ENCODE measurements at regions not wholly inside any gene's neighbourhood (a gene's known extent, or its start where the extent isn't known, plus 50 kb on each side); places are given as distances from the start of the nearest gene placed in this dataset.
"Not testable (repeated sequence)": the region's sequence is repeated elsewhere in the genome, so short reads cannot be mapped to it uniquely, and the experiment has no call there.

DNA sequence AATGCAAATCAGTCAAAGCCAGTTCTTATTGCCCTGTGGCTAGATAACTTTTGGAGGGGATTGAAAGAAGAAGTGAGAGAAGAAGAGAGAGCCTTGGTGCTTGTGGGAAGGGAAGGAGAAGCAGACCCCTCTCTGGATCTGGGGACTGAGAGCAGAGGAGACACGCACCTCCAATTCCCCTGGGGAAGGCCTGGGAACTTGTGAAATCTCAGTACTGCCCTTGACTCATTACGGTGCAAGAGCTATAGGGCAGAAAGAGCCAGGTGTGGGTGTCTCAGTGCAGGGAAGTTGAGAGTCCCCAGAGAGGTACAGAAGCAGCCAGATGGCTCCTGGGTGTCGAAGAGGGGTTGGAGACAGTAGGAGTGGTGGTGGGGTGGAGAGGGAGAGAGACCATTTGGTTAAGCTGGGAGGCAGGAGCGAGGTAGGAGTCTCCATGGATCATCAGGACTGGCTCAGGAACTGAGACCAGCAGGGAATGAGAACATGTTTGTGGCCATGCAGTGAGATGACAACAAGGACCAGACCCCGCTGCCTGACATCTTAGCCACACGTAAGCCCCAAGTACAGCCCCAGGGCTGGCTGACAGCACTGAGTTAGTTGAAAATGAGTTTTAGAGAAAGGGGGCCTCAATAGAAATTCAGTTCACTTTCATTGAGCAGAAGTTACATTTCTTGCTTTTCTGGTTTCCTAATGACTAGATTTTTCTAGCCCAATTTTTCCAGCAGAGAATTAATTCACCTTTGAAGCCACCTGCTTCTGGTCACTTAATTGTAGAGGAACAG lies 238.2 kb downstream of the BUB3 start:
- no peak for ATAC-seq (ENCODE audit: low read depth in 2 of 2)
- no peak overlapping the region for H3K27ac Mint-ChIP-seq
- H3K36me3 ChIP-seq (ENCODE audit: control insufficient read depth, insufficient read depth, low read length): no peaks in the 10 kb centered on the region
- H3K4me1 Mint-ChIP-seq: no peaks in the 10 kb centered on the region
- H3K4me1 ChIP-seq (ENCODE audit: control insufficient read depth, insufficient read depth, low read length, poor library complexity, severe bottlenecking): no peaks in the 10 kb centered on the region
- H3K36me3 Mint-ChIP-seq: peaks cover 3% of the 10 kb centered on the region
- H3K9me3 Mint-ChIP-seq: peaks cover 0 to 5% (median under 1%) of the 10 kb centered on the region in 7 donors
- DNase-seq: no peak
- no peak overlapping the region for H3K4me3 ChIP-seq (ENCODE audit: low read depth, low read length)
- H3K27me3 Mint-ChIP-seq: peaks cover 11% of the 10 kb centered on the region
- no peaks in the 10 kb centered on the region for H3K27me3 ChIP-seq (ENCODE audit: control insufficient read depth, insufficient read depth, low read length)
- no peak overlapping the region for H3K27ac ChIP-seq (ENCODE audit: insufficient read depth, low read length, poor library complexity, severe bottlenecking)
- H3K4me3 Mint-ChIP-seq: no peak overlapping the region
- no peaks in the 10 kb centered on the region for H3K9me3 ChIP-seq (ENCODE audit: control insufficient read depth in 2 of 2, low read length in 2 of 2)

DNA sequence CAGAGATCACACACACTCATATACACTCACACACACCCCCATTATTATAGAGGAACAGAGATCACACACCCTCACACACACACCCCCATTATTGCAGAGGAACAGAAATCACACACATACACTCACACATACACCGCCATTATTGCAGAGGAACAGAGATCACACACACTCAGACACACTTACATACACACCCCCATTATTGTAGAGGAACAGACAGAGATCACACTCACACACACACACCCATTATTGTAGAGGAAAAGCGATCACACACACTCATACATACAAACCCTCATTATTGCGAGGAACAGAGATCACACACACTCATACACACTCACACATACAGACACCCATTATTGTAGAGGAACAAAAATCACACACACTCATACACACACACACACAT lies 239.0 kb downstream of the BUB3 start:
- no peak overlapping the region for H3K4me3 ChIP-seq (ENCODE audit: low read depth, low read length)
- H3K27me3 Mint-ChIP-seq: peaks cover 5% of the 10 kb centered on the region
- no peaks in the 10 kb centered on the region for H3K4me1 ChIP-seq (ENCODE audit: control insufficient read depth, insufficient read depth, low read length, poor library complexity, severe bottlenecking)
- no peaks in the 10 kb centered on the region for H3K36me3 Mint-ChIP-seq
- H3K9me3 ChIP-seq (ENCODE audit: control insufficient read depth in 2 of 2, low read length in 2 of 2): no peaks in the 10 kb centered on the region
- no peaks in the 10 kb centered on the region for H3K36me3 ChIP-seq (ENCODE audit: control insufficient read depth, insufficient read depth, low read length)
- no peaks in the 10 kb centered on the region for H3K27me3 ChIP-seq (ENCODE audit: control insufficient read depth, insufficient read depth, low read length)
- DNase-seq (no peak), ATAC-seq (ENCODE audit: low read depth in 2 of 2) (no peak)
- H3K27ac ChIP-seq (ENCODE audit: insufficient read depth, low read length, poor library complexity, severe bottlenecking): no peak overlapping the region
- H3K9me3 Mint-ChIP-seq: peaks cover 0 to 4% (median 0%) of the 10 kb centered on the region in 7 donors
- H3K4me1 Mint-ChIP-seq: peaks cover 0 to under 1% (median 0%) of the 10 kb centered on the region in 4 donors
- no peak overlapping the region for H3K27ac Mint-ChIP-seq
- H3K4me3 Mint-ChIP-seq: no peak overlapping the region

DNA sequence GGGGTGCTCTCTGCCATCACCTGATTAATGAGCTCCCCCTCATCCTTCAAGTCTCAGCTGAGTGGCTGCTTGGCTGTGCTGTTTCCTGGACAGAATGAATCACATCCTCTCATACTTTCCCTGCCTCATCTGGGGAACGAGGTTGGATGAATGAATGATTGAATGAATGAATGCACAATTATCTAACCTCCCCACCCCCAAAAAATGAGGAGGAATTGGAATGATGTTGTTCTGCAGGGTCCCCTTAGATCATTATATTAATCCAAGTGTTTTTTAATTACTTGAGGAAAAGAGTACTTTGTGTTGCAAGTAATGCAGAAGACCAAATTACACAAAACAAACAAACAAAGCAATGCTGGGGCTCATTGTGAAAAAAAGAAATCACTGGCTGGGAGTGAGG lies 240.2 kb downstream of the BUB3 start:
- Histone ChIP-seq H3K27me3 (ENCODE audit: control insufficient read depth, insufficient read depth, low read length) (no peaks in the 10 kb centered on the region), H3K27ac (ENCODE audit: insufficient read depth, low read length, poor library complexity, severe bottlenecking) (no peak overlapping the region), H3K36me3 (ENCODE audit: control insufficient read depth, insufficient read depth, low read length) (no peaks in the 10 kb centered on the region), H3K4me1 (ENCODE audit: control insufficient read depth, insufficient read depth, low read length, poor library complexity, severe bottlenecking) (no peaks in the 10 kb centered on the region), H3K9me3 (ENCODE audit: control insufficient read depth in 2 of 2, low read length in 2 of 2) (no peaks in the 10 kb centered on the region), H3K4me3 (ENCODE audit: low read depth, low read length) (no peak overlapping the region)
- ATAC-seq (ENCODE audit: low read depth in 2 of 2) (no peak), DNase-seq (no peak)
- no peak overlapping the region for H3K27ac Mint-ChIP-seq
- H3K4me1 Mint-ChIP-seq: peaks cover 0 to 2% (median 0%) of the 10 kb centered on the region in 4 donors
- H3K36me3 Mint-ChIP-seq: no peaks in the 10 kb centered on the region
- peaks cover 0 to 2% (median 0%) of the 10 kb centered on the region in 7 donors for H3K9me3 Mint-ChIP-seq
- no peaks in the 10 kb centered on the region for H3K27me3 Mint-ChIP-seq
- H3K4me3 Mint-ChIP-seq: no peak overlapping the region

DNA sequence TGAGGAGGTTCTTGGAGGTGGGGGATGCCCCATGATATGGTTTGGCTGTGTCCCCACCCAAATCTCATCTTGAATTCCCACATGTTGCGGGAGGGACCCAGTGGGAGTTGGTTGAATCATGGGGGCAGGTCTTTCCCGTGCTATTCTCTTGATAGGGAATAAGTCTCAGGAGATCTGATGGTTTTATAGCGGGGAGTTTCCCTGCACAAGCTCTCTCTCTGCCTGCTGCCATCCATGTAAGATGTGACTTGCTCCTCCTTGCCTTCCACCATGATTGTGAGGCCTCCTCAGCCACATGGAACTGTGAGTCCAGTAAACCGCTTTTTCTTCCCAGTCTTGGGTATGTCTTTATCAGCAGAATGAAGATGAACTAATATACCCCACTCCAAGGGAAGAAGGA lies 241.0 kb downstream of the BUB3 start:
- ATAC-seq (ENCODE audit: low read depth in 2 of 2); H3K4me3 ChIP-seq (ENCODE audit: low read depth, low read length); H3K4me1 Mint-ChIP-seq; H3K27ac Mint-ChIP-seq; H3K9me3 ChIP-seq (ENCODE audit: control insufficient read depth in 2 of 2, low read length in 2 of 2); DNase-seq; H3K36me3 Mint-ChIP-seq; H3K27me3 ChIP-seq (ENCODE audit: control insufficient read depth, insufficient read depth, low read length); H3K4me1 ChIP-seq (ENCODE audit: control insufficient read depth, insufficient read depth, low read length, poor library complexity, severe bottlenecking); H3K36me3 ChIP-seq (ENCODE audit: control insufficient read depth, insufficient read depth, low read length); H3K9me3 Mint-ChIP-seq; H3K27me3 Mint-ChIP-seq; H3K4me3 Mint-ChIP-seq; H3K27ac ChIP-seq (ENCODE audit: insufficient read depth, low read length, poor library complexity, severe bottlenecking): not testable (repeated sequence)

DNA sequence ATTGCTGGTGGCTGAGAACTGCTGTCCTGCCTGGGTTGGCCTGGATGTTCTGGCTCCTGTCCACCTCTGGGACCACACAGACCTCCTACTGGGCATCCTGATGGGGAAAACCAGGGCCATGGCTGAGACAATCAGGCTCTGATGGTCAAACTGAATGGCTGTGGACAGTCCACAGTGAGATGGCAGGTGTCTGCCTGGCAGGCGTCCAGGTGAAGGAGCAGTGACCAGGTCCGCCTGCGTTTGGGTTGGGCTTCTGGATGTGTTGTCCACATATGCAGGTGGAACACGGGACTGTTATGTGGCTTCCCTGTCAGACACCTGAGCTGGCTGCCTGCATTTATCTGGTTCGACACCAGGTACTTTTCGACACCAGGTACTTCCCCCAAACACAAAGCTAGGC lies 241.7 kb downstream of the BUB3 start:
- H3K4me1 Mint-ChIP-seq: peaks cover 0 to 2% (median 0%) of the 10 kb centered on the region in 4 donors
- Histone ChIP-seq H3K36me3 (ENCODE audit: control insufficient read depth, insufficient read depth, low read length) (no peaks in the 10 kb centered on the region), H3K4me3 (ENCODE audit: low read depth, low read length) (no peak overlapping the region), H3K27ac (ENCODE audit: insufficient read depth, low read length, poor library complexity, severe bottlenecking) (no peak overlapping the region), H3K4me1 (ENCODE audit: control insufficient read depth, insufficient read depth, low read length, poor library complexity, severe bottlenecking) (no peaks in the 10 kb centered on the region), H3K9me3 (ENCODE audit: control insufficient read depth in 2 of 2, low read length in 2 of 2) (no peaks in the 10 kb centered on the region), H3K27me3 (ENCODE audit: control insufficient read depth, insufficient read depth, low read length) (no peaks in the 10 kb centered on the region)
- peaks cover 0 to 2% (median 0%) of the 10 kb centered on the region in 7 donors for H3K9me3 Mint-ChIP-seq
- DNase-seq: no peak
- ATAC-seq (ENCODE audit: low read depth in 2 of 2): no peak
- no peaks in the 10 kb centered on the region for H3K27me3 Mint-ChIP-seq
- no peaks in the 10 kb centered on the region for H3K36me3 Mint-ChIP-seq
- no peak overlapping the region for H3K27ac Mint-ChIP-seq
- H3K4me3 Mint-ChIP-seq: no peak overlapping the region

DNA sequence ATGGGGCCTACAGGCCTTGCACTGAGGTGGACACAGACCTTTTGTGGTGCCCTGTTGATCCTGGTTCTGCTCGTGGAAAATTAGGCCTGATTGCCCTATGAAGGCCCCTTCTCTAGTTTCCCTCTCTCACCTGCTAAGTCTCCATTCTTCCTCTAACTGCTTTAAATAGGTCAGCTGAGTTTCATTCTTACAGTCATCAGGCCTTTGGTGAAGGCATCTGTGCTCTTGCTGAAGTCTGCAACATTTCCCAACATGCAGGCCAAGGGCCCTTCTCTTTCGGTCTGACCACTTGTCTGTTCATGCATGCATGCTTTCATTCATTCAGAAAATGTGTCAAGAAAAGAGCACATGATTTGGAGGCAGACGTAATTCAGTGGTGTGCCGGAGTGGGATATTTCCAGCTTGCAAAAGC lies 244.0 kb downstream of the BUB3 start:
- no peak overlapping the region for H3K27ac ChIP-seq (ENCODE audit: insufficient read depth, low read length, poor library complexity, severe bottlenecking)
- H3K9me3 Mint-ChIP-seq: peaks cover 0 to 2% (median 0%) of the 10 kb centered on the region in 7 donors
- H3K4me1 ChIP-seq (ENCODE audit: control insufficient read depth, insufficient read depth, low read length, poor library complexity, severe bottlenecking): no peaks in the 10 kb centered on the region

DNA sequence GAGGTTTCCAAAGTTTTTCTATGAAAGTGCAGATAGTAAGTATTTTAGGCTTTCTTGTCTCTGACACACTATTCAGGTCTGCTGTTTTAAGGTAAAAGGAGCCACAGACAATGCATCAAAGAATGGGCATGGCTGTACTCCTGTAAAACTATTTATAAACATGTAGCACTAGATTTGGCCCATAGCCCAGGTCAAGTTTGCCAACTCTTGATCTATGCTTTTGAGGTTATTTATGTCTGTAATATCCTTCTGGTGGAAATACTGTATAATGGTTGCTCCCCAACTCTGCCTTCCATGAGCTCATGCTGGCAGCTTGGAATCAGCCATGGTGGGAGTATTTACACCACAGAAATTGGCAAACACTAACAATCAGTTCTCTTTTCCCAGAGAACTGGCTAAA lies 244.6 kb downstream of the BUB3 start:
- no peaks in the 10 kb centered on the region for H3K27me3 ChIP-seq (ENCODE audit: control insufficient read depth, insufficient read depth, low read length)
- no peaks in the 10 kb centered on the region for H3K4me1 ChIP-seq (ENCODE audit: control insufficient read depth, insufficient read depth, low read length, poor library complexity, severe bottlenecking)
- H3K27ac Mint-ChIP-seq: no peak overlapping the region

More for the DNA sequence above, 244.0 kb downstream of the BUB3 start:
- Mint-ChIP-seq H3K27ac (no peak overlapping the region), H3K27me3 (no peaks in the 10 kb centered on the region), H3K4me3 (no peak overlapping the region), H3K36me3 (no peaks in the 10 kb centered on the region), H3K4me1 (peaks cover 0 to 2% (median 0%) of the 10 kb centered on the region in 4 donors)
- ATAC-seq (ENCODE audit: low read depth in 2 of 2) (no peak), DNase-seq (no peak)
- Histone ChIP-seq H3K9me3 (ENCODE audit: control insufficient read depth in 2 of 2, low read length in 2 of 2) (no peaks in the 10 kb centered on the region), H3K27me3 (ENCODE audit: control insufficient read depth, insufficient read depth, low read length) (no peaks in the 10 kb centered on the region), H3K36me3 (ENCODE audit: control insufficient read depth, insufficient read depth, low read length) (no peaks in the 10 kb centered on the region), H3K4me3 (ENCODE audit: low read depth, low read length) (no peak overlapping the region)

DNA sequence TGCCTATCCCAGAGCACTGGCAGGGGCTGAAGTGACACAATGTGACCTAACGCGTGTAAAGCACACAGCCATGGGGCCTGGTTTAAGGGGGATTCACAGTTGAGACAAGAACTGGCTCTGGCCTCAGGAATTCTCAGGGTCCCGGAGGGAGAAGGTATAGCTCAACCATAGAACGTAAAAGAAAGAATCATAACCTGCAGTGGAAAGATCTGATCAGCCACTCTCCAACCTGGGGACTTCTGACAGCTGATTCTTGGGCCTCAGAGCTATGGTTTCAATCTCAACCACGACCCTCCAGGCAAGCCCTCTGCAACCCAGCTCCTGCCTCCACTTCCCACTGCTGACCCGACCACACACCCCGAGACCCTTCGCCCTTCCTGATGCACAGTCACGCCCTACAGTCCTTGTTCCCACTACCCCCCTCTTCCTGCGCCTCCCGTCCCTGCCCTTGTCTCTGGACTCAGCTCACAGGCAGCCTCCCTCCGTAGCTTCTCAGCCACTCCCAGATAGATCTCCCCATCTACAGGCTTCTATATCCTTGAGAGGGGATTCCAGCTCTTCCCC lies 245.2 kb downstream of the BUB3 start:
- Histone ChIP-seq H3K4me1 (ENCODE audit: control insufficient read depth, insufficient read depth, low read length, poor library complexity, severe bottlenecking) (no peaks in the 10 kb centered on the region), H3K9me3 (ENCODE audit: control insufficient read depth in 2 of 2, low read length in 2 of 2) (peaks cover under 1 to 3% of the 10 kb centered on the region in 2 experiments), H3K36me3 (ENCODE audit: control insufficient read depth, insufficient read depth, low read length) (no peaks in the 10 kb centered on the region), H3K4me3 (ENCODE audit: low read depth, low read length) (no peak overlapping the region), H3K27me3 (ENCODE audit: control insufficient read depth, insufficient read depth, low read length) (no peaks in the 10 kb centered on the region), H3K27ac (ENCODE audit: insufficient read depth, low read length, poor library complexity, severe bottlenecking) (no peak overlapping the region)
- Mint-ChIP-seq H3K27me3 (no peaks in the 10 kb centered on the region), H3K4me3 (no peak overlapping the region), H3K4me1 (peaks cover 0 to 2% (median 0%) of the 10 kb centered on the region in 4 donors), H3K9me3 (peaks cover 0 to 7% (median 2%) of the 10 kb centered on the region in 7 donors), H3K27ac (no peak overlapping the region), H3K36me3 (peaks cover 4% of the 10 kb centered on the region)
- DNase-seq (no peak), ATAC-seq (ENCODE audit: low read depth in 2 of 2) (no peak)

More for the DNA sequence above, 244.6 kb downstream of the BUB3 start:
- Mint-ChIP-seq H3K27me3 (no peaks in the 10 kb centered on the region), H3K4me1 (peaks cover 0 to 2% (median 0%) of the 10 kb centered on the region in 4 donors), H3K36me3 (peaks cover 4% of the 10 kb centered on the region), H3K9me3 (peaks cover 0 to 3% (median 0%) of the 10 kb centered on the region in 7 donors), H3K4me3 (no peak overlapping the region)
- Histone ChIP-seq H3K36me3 (ENCODE audit: control insufficient read depth, insufficient read depth, low read length) (no peaks in the 10 kb centered on the region), H3K9me3 (ENCODE audit: control insufficient read depth in 2 of 2, low read length in 2 of 2) (no peaks in the 10 kb centered on the region), H3K27ac (ENCODE audit: insufficient read depth, low read length, poor library complexity, severe bottlenecking) (no peak overlapping the region), H3K4me3 (ENCODE audit: low read depth, low read length) (no peak overlapping the region)
- ATAC-seq (ENCODE audit: low read depth in 2 of 2): no peak
- DNase-seq: no peak
